Tibial artery (tissue), 4 donors: ENCODE measurements at regions not wholly inside any gene's neighbourhood (a gene's known extent, or its start where the extent isn't known, plus 50 kb on each side); places are given as distances from the start of the nearest gene placed in this dataset.

Source experiments
- DNase-seq, 2 donors: peaks; one replicate each; pipeline ENCODE4 v3.0.0-alpha.2; 2019
- H3K27ac ChIP-seq, 2 donors: fragments of 200-600 bp; sonication (generic) in 1 of 2; 1 replicate in 1 of 2; 2 replicates in 1 of 2; pipeline ENCODE4 v1.5.1; 2018 to 2019; ENCODE audit warnings: mild to moderate bottlenecking in 1 of 2
- H3K27me3 ChIP-seq, 2 donors: fragments of 200-600 bp; sonication (generic) in 1 of 2; one replicate each; pipeline versions ENCODE4 v1.5.1 to v1.6.0; 2016 to 2019
- H3K36me3 ChIP-seq, 3 donors: fragments of 200-600 bp; sonication (generic) in 2 of 3; one replicate each; pipeline ENCODE4 v1.5.1; 2016 to 2019; ENCODE audit warnings: mild to moderate bottlenecking in 2 of 3
- H3K4me1 ChIP-seq, 4 donors: fragments of 200-600 bp; sonication (generic) in 2 of 4; 1 replicate in 3 of 4; 2 replicates in 1 of 4; pipeline ENCODE4 v1.5.1; 2016 to 2019
- H3K4me3 ChIP-seq, 2 donors: fragments of 200-600 bp; sonication (generic) in 1 of 2; 1 replicate in 1 of 2; 2 replicates in 1 of 2; pipeline ENCODE4 v1.5.1; 2018 to 2019; ENCODE audit warnings: mild to moderate bottlenecking in 2 of 2
- H3K9me3 ChIP-seq, 3 donors: fragments of 200-600 bp; sonication (generic) in 1 of 3; one replicate each; pipeline ENCODE4 v1.5.1; 2016 to 2019
- intact Hi-C: fragments of 100-400 bp; cut with DNase I; formaldehyde crosslinking; loops from one replicate; pipeline ENCODE4 v1.15.0; 2023; ENCODE audit warnings: low total_unique reads
- TF ChIP-seq, protein P1 (sequence below), 2 experiments: fragments of 200-600 bp in 1 of 2; fragments of 450-650 bp in 1 of 2; IDR thresholded peaks; one replicate each; pipeline ENCODE4 v1.5.1; 2017 to 2019; ENCODE audit warnings: antibody characterized with exemption in 2 of 2, mild to moderate bottlenecking in 1 of 2, moderate library complexity in 1 of 2

DNA sequence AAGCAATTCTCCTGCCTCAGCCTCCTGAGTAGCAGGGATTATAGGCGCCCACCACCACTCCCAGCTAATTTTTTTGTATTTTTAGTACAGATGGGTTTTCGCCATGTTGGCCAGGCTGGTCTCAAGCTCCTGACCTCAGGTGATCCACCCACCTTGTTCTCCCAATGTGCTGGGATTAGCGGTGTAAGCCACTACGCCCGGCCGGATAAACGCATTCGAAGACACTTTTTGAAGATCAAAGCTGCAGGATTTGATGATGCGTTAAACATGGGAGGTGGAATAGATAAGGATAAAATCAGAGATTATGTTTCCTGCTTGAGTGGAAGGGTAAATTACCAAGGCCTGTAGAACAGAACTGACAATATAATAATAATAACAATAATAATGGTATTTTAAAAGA lies 389.4 kb upstream of the POU3F1 start:
- Histone ChIP-seq H3K27ac (no peak overlapping the region), H3K27me3 (peaks cover 0 to 3% of the 10 kb centered on the region in 2 donors), H3K4me1 (no peaks in the 10 kb centered on the region), H3K4me3 (no peak overlapping the region), H3K36me3 (no peaks in the 10 kb centered on the region), H3K9me3 (peaks cover 0 to 5% (median 0%) of the 10 kb centered on the region in 3 donors)
- intact Hi-C loops, result no loop called here
- DNase-seq, result no peak
- TF ChIP-seq, protein P1, sequence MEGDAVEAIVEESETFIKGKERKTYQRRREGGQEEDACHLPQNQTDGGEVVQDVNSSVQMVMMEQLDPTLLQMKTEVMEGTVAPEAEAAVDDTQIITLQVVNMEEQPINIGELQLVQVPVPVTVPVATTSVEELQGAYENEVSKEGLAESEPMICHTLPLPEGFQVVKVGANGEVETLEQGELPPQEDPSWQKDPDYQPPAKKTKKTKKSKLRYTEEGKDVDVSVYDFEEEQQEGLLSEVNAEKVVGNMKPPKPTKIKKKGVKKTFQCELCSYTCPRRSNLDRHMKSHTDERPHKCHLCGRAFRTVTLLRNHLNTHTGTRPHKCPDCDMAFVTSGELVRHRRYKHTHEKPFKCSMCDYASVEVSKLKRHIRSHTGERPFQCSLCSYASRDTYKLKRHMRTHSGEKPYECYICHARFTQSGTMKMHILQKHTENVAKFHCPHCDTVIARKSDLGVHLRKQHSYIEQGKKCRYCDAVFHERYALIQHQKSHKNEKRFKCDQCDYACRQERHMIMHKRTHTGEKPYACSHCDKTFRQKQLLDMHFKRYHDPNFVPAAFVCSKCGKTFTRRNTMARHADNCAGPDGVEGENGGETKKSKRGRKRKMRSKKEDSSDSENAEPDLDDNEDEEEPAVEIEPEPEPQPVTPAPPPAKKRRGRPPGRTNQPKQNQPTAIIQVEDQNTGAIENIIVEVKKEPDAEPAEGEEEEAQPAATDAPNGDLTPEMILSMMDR (IDR thresholded peaks at IDR 0.05), result no peak

DNA sequence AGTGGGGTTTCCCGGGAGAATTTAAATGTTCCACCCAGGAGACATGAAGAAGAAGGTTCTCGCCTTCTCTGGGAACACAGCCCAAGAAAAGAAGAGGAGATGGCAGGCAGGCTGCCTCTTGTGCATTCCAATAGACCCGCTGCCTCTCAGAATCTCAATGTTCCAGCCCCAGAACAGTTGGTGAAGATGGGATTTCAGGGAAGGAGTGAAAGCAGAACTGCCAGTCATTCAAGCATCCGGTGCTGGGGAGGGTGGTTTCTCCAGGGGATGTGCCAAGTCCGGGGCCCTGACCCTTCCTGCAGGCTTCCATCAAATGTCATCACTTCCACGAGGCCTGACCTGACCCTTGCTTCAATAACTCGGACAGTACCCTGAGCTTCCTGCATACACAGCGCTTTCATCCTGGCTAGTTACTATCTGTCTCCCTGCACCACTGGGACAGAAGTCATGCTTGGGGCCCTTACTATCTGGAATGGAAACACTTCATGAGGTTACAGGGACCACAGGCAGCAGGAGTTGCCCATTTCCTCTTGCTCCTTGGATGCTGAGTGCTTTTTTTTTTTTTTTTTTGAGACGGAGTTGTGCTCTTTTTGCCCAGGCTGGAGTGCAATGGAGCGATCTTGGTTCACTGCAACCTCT lies 386.6 kb upstream of the POU3F1 start:
- intact Hi-C loops, result no loop called here
- H3K4me3 ChIP-seq, result no peak overlapping the region
- DNase-seq, result no peak

DNA sequence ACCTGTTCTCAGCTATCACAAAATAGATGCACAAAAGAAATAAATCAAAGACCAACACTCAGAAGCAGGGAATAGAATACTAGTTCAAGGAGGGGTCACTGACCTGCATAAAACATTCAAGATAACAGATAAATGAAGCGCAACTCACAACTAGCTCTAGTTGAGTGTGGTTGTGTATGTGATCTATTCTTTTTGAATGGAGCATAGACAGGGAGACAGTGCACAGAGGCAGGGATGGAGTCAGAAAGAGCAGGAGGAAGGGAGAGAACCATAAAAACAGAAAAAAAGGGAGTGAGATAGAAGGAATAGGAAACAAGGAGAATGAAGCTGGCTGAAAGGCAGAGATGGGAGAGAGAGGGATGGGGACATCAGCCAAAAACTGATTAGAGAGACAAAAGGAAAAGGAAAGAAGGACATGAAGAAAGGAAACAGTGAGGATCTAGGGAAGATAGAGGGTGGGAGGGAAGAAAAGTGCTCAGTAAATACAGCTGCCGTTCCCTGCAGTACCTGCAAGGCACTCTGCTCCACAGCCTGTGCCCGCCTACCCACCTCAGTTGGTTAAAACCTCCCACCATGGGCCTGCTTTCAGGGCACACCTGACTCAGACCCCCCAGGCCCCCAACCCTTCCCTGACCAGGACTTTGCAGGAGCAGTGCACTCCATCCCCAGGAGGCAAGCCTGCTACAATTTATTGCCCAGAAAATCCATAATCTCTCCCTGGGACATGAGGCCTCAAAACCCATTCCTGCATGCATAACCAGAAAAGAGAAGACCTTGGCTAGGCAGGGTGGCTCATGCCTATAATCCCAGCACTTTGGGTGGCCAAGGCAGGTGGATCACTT lies 385.2 kb upstream of the POU3F1 start:
- Histone ChIP-seq H3K27me3 (peaks cover 0 to 6% of the 10 kb centered on the region in 2 donors), H3K4me1 (no peaks in the 10 kb centered on the region), H3K4me3 (no peak overlapping the region), H3K9me3 (no peaks in the 10 kb centered on the region), H3K36me3 (no peaks in the 10 kb centered on the region), H3K27ac (no peak overlapping the region)
- DNase-seq, result no peak
- intact Hi-C loops, result no loop called here
- TF ChIP-seq, protein P1 (IDR thresholded peaks at IDR 0.05), result no peak

More for the DNA sequence above, 386.6 kb upstream of the POU3F1 start:
- Histone ChIP-seq H3K36me3 (no peaks in the 10 kb centered on the region), H3K27ac (no peak overlapping the region), H3K4me1 (no peaks in the 10 kb centered on the region), H3K9me3 (no peaks in the 10 kb centered on the region), H3K27me3 (peaks cover 0 to 6% of the 10 kb centered on the region in 2 donors)
- TF ChIP-seq, protein P1 (IDR thresholded peaks at IDR 0.05), result no peak

DNA sequence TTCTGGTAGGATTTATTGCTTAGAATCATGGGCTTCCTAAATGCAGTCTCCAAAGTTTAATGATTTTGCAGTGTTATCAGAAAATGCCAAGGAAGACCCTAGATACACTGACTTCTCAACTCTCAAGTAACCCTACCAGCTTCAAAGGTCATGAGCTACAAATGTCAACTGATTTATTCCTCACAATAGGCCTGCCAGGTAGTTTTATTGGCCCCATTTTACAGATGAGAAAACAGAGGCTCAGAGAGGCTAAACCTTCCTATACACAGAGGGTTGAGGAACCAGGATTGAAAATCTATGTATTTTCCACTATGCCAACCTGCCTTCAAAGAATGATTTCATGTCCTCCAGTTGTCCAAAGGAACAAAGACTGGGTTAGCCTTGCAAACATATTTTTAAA lies 384.4 kb upstream of the POU3F1 start:
- no peak for DNase-seq
- Histone ChIP-seq H3K4me3 (no peak overlapping the region), H3K9me3 (no peaks in the 10 kb centered on the region), H3K36me3 (no peaks in the 10 kb centered on the region), H3K4me1 (no peaks in the 10 kb centered on the region), H3K27me3 (peaks cover 0 to 6% of the 10 kb centered on the region in 2 donors), H3K27ac (no peak overlapping the region)
- intact Hi-C loops, result no loop called here
- TF ChIP-seq, protein P1 (IDR thresholded peaks at IDR 0.05), result no peak

DNA sequence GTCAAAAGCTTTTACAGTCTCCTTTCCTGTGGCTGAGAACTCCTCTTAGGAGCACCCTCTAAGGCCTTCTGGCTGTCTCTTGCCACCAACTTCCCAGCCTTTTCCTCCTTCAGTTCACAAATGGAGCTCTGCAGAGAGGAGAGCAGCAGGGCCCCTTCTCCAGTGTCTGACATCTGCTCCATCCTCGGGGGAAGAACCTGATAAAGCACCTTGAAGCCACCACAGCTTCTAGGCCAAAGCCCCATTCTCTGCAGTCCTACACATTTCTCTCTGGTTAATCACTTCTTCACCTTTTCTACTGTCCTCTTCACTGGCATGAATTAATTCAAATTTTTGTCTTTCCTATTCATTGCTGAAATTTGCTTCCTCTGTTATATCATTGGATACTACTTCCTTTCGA lies 378.1 kb upstream of the POU3F1 start:
- Histone ChIP-seq H3K27ac (no peak overlapping the region), H3K4me1 (no peaks in the 10 kb centered on the region), H3K4me3 (no peak overlapping the region), H3K36me3 (no peaks in the 10 kb centered on the region), H3K27me3 (no peaks in the 10 kb centered on the region), H3K9me3 (no peaks in the 10 kb centered on the region)
- DNase-seq, result no peak
- TF ChIP-seq, protein P1 (IDR thresholded peaks at IDR 0.05), result no peak
- intact Hi-C loops, result no loop called here
